SK-N-SH treated with all-trans-retinoic acid at 6 μM for 48 hours (cell line): ENCODE measurements at regions not wholly inside any gene's neighbourhood (a gene's known extent, or its start where the extent isn't known, plus 50 kb on each side); places are given as distances from the start of the nearest gene placed in this dataset.

Experiments
- ATAC-seq: fragments of 200-7000 bp; cut with Tn5 transposase; 3 replicates; pipeline ENCODE4 v1.9.1; 2020; ENCODE audit warnings: mild to moderate bottlenecking, moderate library complexity
- ARNTL ChIP-seq: fragments of 450-650 bp; formaldehyde crosslinking; IDR thresholded peaks from 2 replicates; pipeline ENCODE4 v1.5.0; 2020; ENCODE audit warnings: low read depth, mild to moderate bottlenecking, moderate library complexity, borderline replicate concordance
- BACH2 ChIP-seq: fragments of 250-450 bp; sonication (Bioruptor Pico); IDR thresholded peaks from 2 replicates; pipeline ENCODE4 v1.9.0; 2021; ENCODE audit warnings: mild to moderate bottlenecking, borderline replicate concordance
- CSDC2 ChIP-seq: fragments of 250-450 bp; sonication (Bioruptor Pico); IDR thresholded peaks from 2 replicates; pipeline ENCODE4 v1.5.0; 2020; ENCODE audit warnings: mild to moderate bottlenecking, moderate library complexity
- ISL1 ChIP-seq: fragments of 250-450 bp; sonication (Bioruptor Pico); IDR thresholded peaks from 2 replicates; pipeline ENCODE4 v2.1.2; 2022; ENCODE audit warnings: mild to moderate bottlenecking, moderate library complexity
- OSR1 ChIP-seq: fragments of 250-450 bp; sonication (Bioruptor Pico); IDR thresholded peaks from 2 replicates; pipeline ENCODE4 v1.8.0; 2022; ENCODE audit warnings: moderate library complexity, mild to moderate bottlenecking, inconsistent platforms
- PPARA ChIP-seq: fragments of 250-450 bp; sonication (Bioruptor Pico); IDR thresholded peaks from 2 replicates; pipeline ENCODE4 v1.5.0; 2020; ENCODE audit warnings: mild to moderate bottlenecking, borderline replicate concordance
- TCF4 ChIP-seq: fragments of 250-450 bp; sonication (Bioruptor Pico); IDR thresholded peaks from 2 replicates; pipeline ENCODE4 v1.8.0; 2021; ENCODE audit warnings: mild to moderate bottlenecking, moderate library complexity, borderline replicate concordance
- TOX ChIP-seq: fragments of 250-450 bp; sonication (Bioruptor Pico); IDR thresholded peaks from 2 replicates; pipeline ENCODE4 v1.8.0; 2021; ENCODE audit warnings: mild to moderate bottlenecking, moderate library complexity, borderline replicate concordance
- ZC3H10 ChIP-seq: fragments of 250-450 bp; sonication (Bioruptor Pico); IDR thresholded peaks from 2 replicates; pipeline ENCODE4 v1.5.1; 2021; ENCODE audit warnings: mild to moderate bottlenecking, moderate library complexity
- ZFP3 ChIP-seq: fragments of 250-450 bp; sonication (Bioruptor Pico); IDR thresholded peaks from 2 replicates; pipeline ENCODE4 v1.5.0; 2020; ENCODE audit warnings: mild to moderate bottlenecking, moderate library complexity
- ZNF565 ChIP-seq: fragments of 450-650 bp; formaldehyde crosslinking; conservative IDR thresholded peaks from 2 replicates; pipeline ENCODE4 v1.5.0; 2020; ENCODE audit warnings: low read depth, mild to moderate bottlenecking, moderate library complexity
- ZNF70 ChIP-seq: fragments of 450-650 bp; formaldehyde crosslinking; IDR thresholded peaks from 2 replicates; pipeline ENCODE4 v1.5.0; 2020; ENCODE audit warnings: mild to moderate bottlenecking, moderate library complexity
- ZNF8 ChIP-seq: fragments of 450-650 bp; formaldehyde crosslinking; IDR thresholded peaks from 2 replicates; pipeline ENCODE4 v1.5.0; 2020; ENCODE audit warnings: mild to moderate bottlenecking, moderate library complexity
- TF ChIP-seq, protein P1 (sequence below): fragments of 250-450 bp; sonication (Bioruptor Pico); IDR thresholded peaks from 2 replicates; pipeline ENCODE4 v1.5.1; 2021; ENCODE audit warnings: mild to moderate bottlenecking, moderate library complexity
- TF ChIP-seq, protein P2 (sequence below): fragments of 250-450 bp; sonication (Bioruptor Pico); IDR thresholded peaks from 2 replicates; pipeline ENCODE4 v1.8.0; 2021; ENCODE audit warnings: low read depth, mild to moderate bottlenecking, moderate library complexity, borderline replicate concordance
- TF ChIP-seq, protein P3 (sequence below): fragments of 250-450 bp; sonication (Bioruptor Pico); IDR thresholded peaks from 2 replicates; pipeline ENCODE4 v1.8.0; 2020; ENCODE audit warnings: mild to moderate bottlenecking, moderate library complexity, borderline replicate concordance
- TF ChIP-seq, protein P4 (sequence below): fragments of 250-450 bp; sonication (Bioruptor Pico); IDR thresholded peaks from 2 replicates; pipeline ENCODE4 v1.5.0; 2020; ENCODE audit warnings: mild to moderate bottlenecking, moderate library complexity

- ATAC-seq: no peak
- no peak for TF ChIP-seq ZNF70
- TF ChIP-seq, protein P1, sequence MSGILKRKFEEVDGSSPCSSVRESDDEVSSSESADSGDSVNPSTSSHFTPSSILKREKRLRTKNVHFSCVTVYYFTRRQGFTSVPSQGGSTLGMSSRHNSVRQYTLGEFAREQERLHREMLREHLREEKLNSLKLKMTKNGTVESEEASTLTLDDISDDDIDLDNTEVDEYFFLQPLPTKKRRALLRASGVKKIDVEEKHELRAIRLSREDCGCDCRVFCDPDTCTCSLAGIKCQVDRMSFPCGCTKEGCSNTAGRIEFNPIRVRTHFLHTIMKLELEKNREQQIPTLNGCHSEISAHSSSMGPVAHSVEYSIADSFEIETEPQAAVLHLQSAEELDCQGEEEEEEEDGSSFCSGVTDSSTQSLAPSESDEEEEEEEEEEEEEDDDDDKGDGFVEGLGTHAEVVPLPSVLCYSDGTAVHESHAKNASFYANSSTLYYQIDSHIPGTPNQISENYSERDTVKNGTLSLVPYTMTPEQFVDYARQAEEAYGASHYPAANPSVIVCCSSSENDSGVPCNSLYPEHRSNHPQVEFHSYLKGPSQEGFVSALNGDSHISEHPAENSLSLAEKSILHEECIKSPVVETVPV: no peak
- no peak for TF ChIP-seq ZNF8 (CRISPR knock-in tag)
- no peak for TF ChIP-seq ZNF565 (CRISPR knock-in tag)
- TF ChIP-seq OSR1 (CRISPR knock-in tag): no peak
- TF ChIP-seq, protein P2, sequence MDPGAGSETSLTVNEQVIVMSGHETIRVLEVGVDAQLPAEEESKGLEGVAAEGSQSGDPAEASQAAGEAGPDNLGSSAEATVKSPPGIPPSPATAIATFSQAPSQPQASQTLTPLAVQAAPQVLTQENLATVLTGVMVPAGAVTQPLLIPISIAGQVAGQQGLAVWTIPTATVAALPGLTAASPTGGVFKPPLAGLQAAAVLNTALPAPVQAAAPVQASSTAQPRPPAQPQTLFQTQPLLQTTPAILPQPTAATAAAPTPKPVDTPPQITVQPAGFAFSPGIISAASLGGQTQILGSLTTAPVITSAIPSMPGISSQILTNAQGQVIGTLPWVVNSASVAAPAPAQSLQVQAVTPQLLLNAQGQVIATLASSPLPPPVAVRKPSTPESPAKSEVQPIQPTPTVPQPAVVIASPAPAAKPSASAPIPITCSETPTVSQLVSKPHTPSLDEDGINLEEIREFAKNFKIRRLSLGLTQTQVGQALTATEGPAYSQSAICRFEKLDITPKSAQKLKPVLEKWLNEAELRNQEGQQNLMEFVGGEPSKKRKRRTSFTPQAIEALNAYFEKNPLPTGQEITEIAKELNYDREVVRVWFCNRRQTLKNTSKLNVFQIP (CRISPR knock-in tag): no peak
- no peak for TF ChIP-seq CSDC2 (CRISPR knock-in tag)
- no peak for TF ChIP-seq ZC3H10 (CRISPR knock-in tag)
- no peak for TF ChIP-seq BACH2 (CRISPR knock-in tag)
- no peak for TF ChIP-seq TOX (CRISPR knock-in tag)
- no peak for TF ChIP-seq PPARA (CRISPR knock-in tag)
- TF ChIP-seq ISL1 (CRISPR knock-in tag): no peak
- TF ChIP-seq, protein P3, sequence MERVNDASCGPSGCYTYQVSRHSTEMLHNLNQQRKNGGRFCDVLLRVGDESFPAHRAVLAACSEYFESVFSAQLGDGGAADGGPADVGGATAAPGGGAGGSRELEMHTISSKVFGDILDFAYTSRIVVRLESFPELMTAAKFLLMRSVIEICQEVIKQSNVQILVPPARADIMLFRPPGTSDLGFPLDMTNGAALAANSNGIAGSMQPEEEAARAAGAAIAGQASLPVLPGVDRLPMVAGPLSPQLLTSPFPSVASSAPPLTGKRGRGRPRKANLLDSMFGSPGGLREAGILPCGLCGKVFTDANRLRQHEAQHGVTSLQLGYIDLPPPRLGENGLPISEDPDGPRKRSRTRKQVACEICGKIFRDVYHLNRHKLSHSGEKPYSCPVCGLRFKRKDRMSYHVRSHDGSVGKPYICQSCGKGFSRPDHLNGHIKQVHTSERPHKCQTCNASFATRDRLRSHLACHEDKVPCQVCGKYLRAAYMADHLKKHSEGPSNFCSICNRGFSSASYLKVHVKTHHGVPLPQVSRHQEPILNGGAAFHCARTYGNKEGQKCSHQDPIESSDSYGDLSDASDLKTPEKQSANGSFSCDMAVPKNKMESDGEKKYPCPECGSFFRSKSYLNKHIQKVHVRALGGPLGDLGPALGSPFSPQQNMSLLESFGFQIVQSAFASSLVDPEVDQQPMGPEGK (CRISPR knock-in tag): no peak
- no peak for TF ChIP-seq ZFP3 (CRISPR knock-in tag)
- TF ChIP-seq, protein P4, sequence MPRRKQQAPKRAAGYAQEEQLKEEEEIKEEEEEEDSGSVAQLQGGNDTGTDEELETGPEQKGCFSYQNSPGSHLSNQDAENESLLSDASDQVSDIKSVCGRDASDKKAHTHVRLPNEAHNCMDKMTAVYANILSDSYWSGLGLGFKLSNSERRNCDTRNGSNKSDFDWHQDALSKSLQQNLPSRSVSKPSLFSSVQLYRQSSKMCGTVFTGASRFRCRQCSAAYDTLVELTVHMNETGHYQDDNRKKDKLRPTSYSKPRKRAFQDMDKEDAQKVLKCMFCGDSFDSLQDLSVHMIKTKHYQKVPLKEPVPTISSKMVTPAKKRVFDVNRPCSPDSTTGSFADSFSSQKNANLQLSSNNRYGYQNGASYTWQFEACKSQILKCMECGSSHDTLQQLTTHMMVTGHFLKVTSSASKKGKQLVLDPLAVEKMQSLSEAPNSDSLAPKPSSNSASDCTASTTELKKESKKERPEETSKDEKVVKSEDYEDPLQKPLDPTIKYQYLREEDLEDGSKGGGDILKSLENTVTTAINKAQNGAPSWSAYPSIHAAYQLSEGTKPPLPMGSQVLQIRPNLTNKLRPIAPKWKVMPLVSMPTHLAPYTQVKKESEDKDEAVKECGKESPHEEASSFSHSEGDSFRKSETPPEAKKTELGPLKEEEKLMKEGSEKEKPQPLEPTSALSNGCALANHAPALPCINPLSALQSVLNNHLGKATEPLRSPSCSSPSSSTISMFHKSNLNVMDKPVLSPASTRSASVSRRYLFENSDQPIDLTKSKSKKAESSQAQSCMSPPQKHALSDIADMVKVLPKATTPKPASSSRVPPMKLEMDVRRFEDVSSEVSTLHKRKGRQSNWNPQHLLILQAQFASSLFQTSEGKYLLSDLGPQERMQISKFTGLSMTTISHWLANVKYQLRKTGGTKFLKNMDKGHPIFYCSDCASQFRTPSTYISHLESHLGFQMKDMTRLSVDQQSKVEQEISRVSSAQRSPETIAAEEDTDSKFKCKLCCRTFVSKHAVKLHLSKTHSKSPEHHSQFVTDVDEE (CRISPR knock-in tag): no peak
- TF ChIP-seq ARNTL (CRISPR knock-in tag): no peak
- TF ChIP-seq TCF4 (CRISPR knock-in tag): no peak
Observed at GRCh38 chr16:35203636-35204035, 1744.2 kb downstream of the TP53TG3F start.

GRCh38 chr16:35207059-35207999 is 1747.9 kb downstream of the TP53TG3F start:
- TF ChIP-seq PPARA (CRISPR knock-in tag) (no peak), ZNF70 (no peak), CSDC2 (CRISPR knock-in tag) (no peak)
- TF ChIP-seq, protein P2 (CRISPR knock-in tag): 0 out of 2 replicates have a peak, but pooled peaks have one; percentile 23
- TF ChIP-seq, protein P3 (CRISPR knock-in tag): no peak
- ATAC-seq: peak; percentile 91
